NCI-H345 treated with DMSO at 0.1 percent for 48 hours (cell line): ENCODE measurements at regions not wholly inside any gene's neighbourhood (a gene's known extent, or its start where the extent isn't known, plus 50 kb on each side); places are given as distances from the start of the nearest gene placed in this dataset.

Experiments
- DNase-seq: peaks from one replicate; lab custom pipeline; 2025; ENCODE audit not compliant: unreplicated experiment; lab: John Stamatoyannopoulos, UW

GRCh38 chr22:47343611-47344010 is 581.2 kb downstream of the TBC1D22A start:
- no peak for DNase-seq

- DNase-seq, result no peak
Measured at GRCh38 chr22:47342446-47342845, 580.0 kb downstream of the TBC1D22A start.

GRCh38 chr22:47341464-47341863 is 579.0 kb downstream of the TBC1D22A start:
- DNase-seq, result no peak

GRCh38 chr22:47340851-47341436 is 578.5 kb downstream of the TBC1D22A start:
- DNase-seq, result no peak

GRCh38 chr22:47337161-47337621 is 574.7 kb downstream of the TBC1D22A start:
- no peak for DNase-seq

GRCh38 chr22:47335958-47336357 is 573.5 kb downstream of the TBC1D22A start:
- DNase-seq, result no peak

GRCh38 chr22:47335460-47335859 is 573.0 kb downstream of the TBC1D22A start:
- DNase-seq, result no peak

GRCh38 chr22:47334601-47335000 is 572.2 kb downstream of the TBC1D22A start:
- DNase-seq, result no peak

- peak; percentile 1 for DNase-seq
Measured at GRCh38 chr22:47333625-47334024, 571.2 kb downstream of the TBC1D22A start.

- DNase-seq, result no peak
Measured at GRCh38 chr22:47332246-47332980, 570.0 kb downstream of the TBC1D22A start.

GRCh38 chr22:47331750-47332149 is 569.3 kb downstream of the TBC1D22A start:
- no peak for DNase-seq

GRCh38 chr22:47329727-47330650 is 567.5 kb downstream of the TBC1D22A start:
- no peak for DNase-seq

- DNase-seq, result no peak
Measured at GRCh38 chr22:47328550-47329243, 566.2 kb downstream of the TBC1D22A start.

GRCh38 chr22:47327241-47327640 is 564.8 kb downstream of the TBC1D22A start:
- DNase-seq, result no peak

GRCh38 chr22:47325249-47325648 is 562.8 kb downstream of the TBC1D22A start:
- no peak for DNase-seq

- DNase-seq, result no peak
Measured at GRCh38 chr22:47324435-47324990, 562.1 kb downstream of the TBC1D22A start.

GRCh38 chr22:47323518-47323917 is 561.1 kb downstream of the TBC1D22A start:
- no peak for DNase-seq

GRCh38 chr22:47322854-47323253 is 560.4 kb downstream of the TBC1D22A start:
- peak; percentile 58 for DNase-seq

GRCh38 chr22:47320560-47320959 is 558.1 kb downstream of the TBC1D22A start:
- no peak for DNase-seq

- DNase-seq, result no peak
Measured at GRCh38 chr22:47318041-47318737, 555.7 kb downstream of the TBC1D22A start.
